ENCODE measurements at regions not wholly inside any gene's neighbourhood (a gene's known extent, or its start where the extent isn't known, plus 50 kb on each side); places are given as distances from the start of the nearest gene placed in this dataset.

- ChIA-PET POLR2A (no interaction called here), CTCF (no interaction called here)
- H3K27ac Mint-ChIP-seq (ENCODE audit: unreplicated experiment): no peak overlapping the region
These were observed 438.0 kb upstream of the PMFBP1 start for GRCh38 chr16:72609933-72610332.

GRCh38 chr16:72609066-72609465, 437.1 kb upstream of the PMFBP1 start:
- Mint-ChIP-seq H3K4me3 (ENCODE audit: unreplicated experiment) (no peak overlapping the region), H3K27ac (ENCODE audit: unreplicated experiment) (no peak overlapping the region), H3K27me3 (ENCODE audit: insufficient read depth, unreplicated experiment) (no peaks in the 10 kb centered on the region), H3K9me3 (ENCODE audit: unreplicated experiment) (no peaks in the 10 kb centered on the region), H3K36me3 (ENCODE audit: insufficient read depth, unreplicated experiment) (no peaks in the 10 kb centered on the region), H3K4me1 (ENCODE audit: low read depth, unreplicated experiment) (no peaks in the 10 kb centered on the region)
- BruUV-seq (replicated peaks): no TSS peak
- Histone ChIP-seq H3K4me1 (no peaks in the 10 kb centered on the region), H3K36me3 (ENCODE audit: control insufficient read depth, insufficient read depth, low read length) (no peaks in the 10 kb centered on the region), H3K9me3 (no peaks in the 10 kb centered on the region), H3K27me3 (replicated peaks; ENCODE audit: control insufficient read depth, insufficient read depth, low read length) (no peaks in the 10 kb centered on the region), H3K4me3 (ENCODE audit: low read depth, low read length) (no peak overlapping the region)
- ChIA-PET POLR2A (no interaction called here), CTCF (no interaction called here)
- TF ChIP-seq CTCF (IDR thresholded peaks at IDR 0.05; ENCODE audit: insufficient read depth in 1 of 2, low read depth in 1 of 2, low read length in 1 of 2, severe bottlenecking in 1 of 2, unreplicated experiment in 1 of 2): no peak
- intact Hi-C loops (cut with micrococcal nuclease; ENCODE audit: unreplicated experiment): no loop called here
- no peak for DNase-seq

More at GRCh38 chr16:72609933-72610332, 438.0 kb upstream of the PMFBP1 start:
- TF ChIP-seq CTCF (IDR thresholded peaks at IDR 0.05; ENCODE audit: insufficient read depth in 1 of 2, low read depth in 1 of 2, low read length in 1 of 2, severe bottlenecking in 1 of 2, unreplicated experiment in 1 of 2): no peak
- H3K36me3 Mint-ChIP-seq (ENCODE audit: insufficient read depth, unreplicated experiment): no peaks in the 10 kb centered on the region
- Histone ChIP-seq H3K36me3 (ENCODE audit: control insufficient read depth, insufficient read depth, low read length) (no peaks in the 10 kb centered on the region), H3K9me3 (no peaks in the 10 kb centered on the region), H3K27me3 (replicated peaks; ENCODE audit: control insufficient read depth, insufficient read depth, low read length) (no peaks in the 10 kb centered on the region), H3K4me1 (no peaks in the 10 kb centered on the region), H3K4me3 (ENCODE audit: low read depth, low read length) (no peak overlapping the region)
- H3K4me3 Mint-ChIP-seq (ENCODE audit: unreplicated experiment): no peak overlapping the region
- H3K27me3 Mint-ChIP-seq (ENCODE audit: insufficient read depth, unreplicated experiment): no peaks in the 10 kb centered on the region
- no peaks in the 10 kb centered on the region for H3K4me1 Mint-ChIP-seq (ENCODE audit: low read depth, unreplicated experiment)
- intact Hi-C loops (cut with micrococcal nuclease; ENCODE audit: unreplicated experiment): no loop called here
- no peaks in the 10 kb centered on the region for H3K9me3 Mint-ChIP-seq (ENCODE audit: unreplicated experiment)
- DNase-seq: no peak
- no TSS peak for BruUV-seq (replicated peaks)

- H3K27me3 Mint-ChIP-seq (ENCODE audit: insufficient read depth, unreplicated experiment): no peaks in the 10 kb centered on the region
- no peaks in the 10 kb centered on the region for H3K36me3 Mint-ChIP-seq (ENCODE audit: insufficient read depth, unreplicated experiment)
- no peak overlapping the region for H3K4me3 Mint-ChIP-seq (ENCODE audit: unreplicated experiment)
- Histone ChIP-seq H3K9me3 (no peaks in the 10 kb centered on the region), H3K36me3 (ENCODE audit: control insufficient read depth, insufficient read depth, low read length) (no peaks in the 10 kb centered on the region), H3K4me3 (ENCODE audit: low read depth, low read length) (no peak overlapping the region), H3K27me3 (replicated peaks; ENCODE audit: control insufficient read depth, insufficient read depth, low read length) (no peaks in the 10 kb centered on the region), H3K4me1 (no peaks in the 10 kb centered on the region)
- no peak for TF ChIP-seq CTCF (IDR thresholded peaks at IDR 0.05; ENCODE audit: insufficient read depth in 1 of 2, low read depth in 1 of 2, low read length in 1 of 2, severe bottlenecking in 1 of 2, unreplicated experiment in 1 of 2)
- H3K9me3 Mint-ChIP-seq (ENCODE audit: unreplicated experiment): no peaks in the 10 kb centered on the region
- no peak overlapping the region for H3K27ac Mint-ChIP-seq (ENCODE audit: unreplicated experiment)
- no peak for DNase-seq
- intact Hi-C loops (cut with micrococcal nuclease; ENCODE audit: unreplicated experiment): no loop called here
- ChIA-PET POLR2A (no interaction called here), CTCF (no interaction called here)
- no TSS peak for BruUV-seq (replicated peaks)
- no peaks in the 10 kb centered on the region for H3K4me1 Mint-ChIP-seq (ENCODE audit: low read depth, unreplicated experiment)
These were observed 432.4 kb upstream of the PMFBP1 start for GRCh38 chr16:72604375-72604774.
